HG03060 (cell line): ENCODE measurements at regions not wholly inside any gene's neighbourhood (a gene's known extent, or its start where the extent isn't known, plus 50 kb on each side); places are given as distances from the start of the nearest gene placed in this dataset.

Source experiments
- ATAC-seq: cut with Tn5 transposase; IDR thresholded peaks from one replicate; pipeline ENCODE4 v1.9.1; 2021; ENCODE audit warnings: low read depth, moderate number of reproducible peaks; ENCODE audit not compliant: unreplicated experiment

DNA sequence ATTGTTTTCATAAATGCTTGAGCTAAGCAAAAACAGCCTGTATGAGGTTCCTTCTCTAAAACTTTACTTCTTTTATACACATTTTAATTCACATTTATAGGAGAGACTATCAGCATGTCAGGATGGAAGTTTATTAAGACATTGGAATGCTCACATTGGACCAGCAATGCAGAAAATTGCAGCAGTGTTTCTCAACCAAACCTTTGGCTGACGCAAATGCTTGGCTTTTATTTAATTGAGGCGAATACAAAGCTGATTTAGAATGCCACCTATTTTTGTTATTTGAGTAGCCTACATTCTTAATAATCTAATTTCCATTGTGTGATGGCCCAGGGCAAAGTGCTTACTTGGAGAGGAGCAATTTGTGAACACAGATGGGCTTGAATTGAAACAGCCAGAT, 283.2 kb downstream of the ARL4A start:
- ATAC-seq = no peak

DNA sequence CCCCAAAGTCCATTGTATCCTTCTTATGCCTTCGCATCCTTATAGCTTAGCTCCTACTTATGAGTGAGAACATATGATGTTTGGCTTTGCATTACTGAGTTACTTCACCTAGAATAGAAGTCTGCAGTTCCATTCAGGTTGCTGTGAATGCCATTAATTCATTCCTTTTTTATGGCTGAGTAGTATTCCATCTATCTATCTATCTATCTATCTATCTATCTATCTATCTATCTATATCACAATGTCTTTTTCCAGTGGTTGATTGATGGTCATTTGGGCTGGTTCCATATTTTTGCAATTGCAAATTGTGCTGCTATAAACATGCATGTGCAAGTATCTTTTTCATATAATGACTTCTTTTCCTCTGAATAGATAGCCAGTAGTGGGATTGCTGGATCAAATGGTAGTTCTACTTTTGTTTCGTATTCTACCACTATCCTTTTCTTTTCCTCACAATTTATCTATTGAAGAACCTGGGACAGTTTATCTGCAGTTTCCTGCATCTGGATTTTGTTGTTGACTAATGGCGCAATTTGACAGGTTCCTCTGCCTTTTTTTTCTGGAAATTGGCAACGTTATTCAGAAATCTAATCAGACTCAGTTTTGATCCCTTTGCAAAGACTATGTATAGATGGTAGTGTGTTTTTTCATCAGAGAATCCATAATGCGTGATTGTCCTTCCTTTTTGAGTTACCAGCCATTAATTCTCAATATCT, 287.2 kb downstream of the ARL4A start:
- ATAC-seq = no peak

DNA sequence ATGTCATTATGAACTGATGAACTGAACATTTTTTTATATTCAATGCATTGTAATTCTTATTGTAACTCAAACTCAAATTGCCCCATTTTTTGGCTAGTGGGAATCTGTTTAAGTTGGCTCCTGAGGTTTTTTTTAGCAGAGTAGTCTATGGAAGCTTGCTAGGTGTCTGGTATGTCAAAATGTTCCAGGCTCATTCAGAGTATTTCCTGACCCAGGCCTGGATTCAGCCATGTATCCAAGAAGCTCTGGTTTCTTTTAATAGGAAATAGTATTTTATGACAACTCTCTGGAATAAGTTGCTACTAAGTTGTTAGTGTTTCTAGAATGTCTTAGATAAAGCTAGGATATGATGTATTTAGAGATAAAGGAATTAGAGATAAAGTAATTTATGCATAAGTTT, 288.0 kb downstream of the ARL4A start:
- no peak for ATAC-seq

DNA sequence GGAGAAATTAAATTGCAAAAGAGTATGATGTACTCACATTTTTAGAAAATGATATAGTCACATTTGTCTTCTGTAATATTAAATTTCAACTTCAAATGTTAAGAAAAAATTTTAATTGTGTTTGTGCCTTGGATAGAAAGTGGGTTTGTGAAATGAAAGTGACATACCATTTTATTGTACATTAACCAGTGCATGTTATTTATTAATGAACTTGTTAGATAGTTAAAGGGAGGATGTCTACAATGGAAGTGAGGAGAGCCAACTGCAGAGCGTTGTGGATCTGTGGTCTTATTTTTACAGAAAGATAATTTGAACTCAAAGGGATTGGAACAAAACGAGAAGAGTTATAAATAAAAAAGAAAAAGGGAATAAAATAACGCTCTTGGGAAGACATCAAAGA, 291.7 kb downstream of the ARL4A start:
- ATAC-seq = no peak

DNA sequence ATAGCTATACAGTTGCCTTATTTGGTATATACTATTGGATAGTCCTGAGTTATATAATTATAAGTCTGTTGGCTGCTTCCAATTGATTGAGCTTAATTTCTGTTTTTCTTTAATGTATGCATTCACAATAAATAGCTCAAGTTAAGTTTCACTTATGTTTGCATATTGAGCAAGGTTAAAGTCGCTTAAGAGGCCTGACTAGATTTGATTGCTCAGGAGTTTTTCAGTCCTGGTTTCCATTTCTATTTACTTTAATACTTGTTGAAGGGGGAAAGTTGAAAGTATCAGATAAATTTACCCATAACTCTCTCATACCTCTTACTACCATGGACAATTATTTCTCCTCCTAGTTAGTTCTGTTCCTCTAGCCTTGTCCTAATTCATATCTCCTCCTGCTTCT, 294.7 kb downstream of the ARL4A start:
- ATAC-seq = no peak

DNA sequence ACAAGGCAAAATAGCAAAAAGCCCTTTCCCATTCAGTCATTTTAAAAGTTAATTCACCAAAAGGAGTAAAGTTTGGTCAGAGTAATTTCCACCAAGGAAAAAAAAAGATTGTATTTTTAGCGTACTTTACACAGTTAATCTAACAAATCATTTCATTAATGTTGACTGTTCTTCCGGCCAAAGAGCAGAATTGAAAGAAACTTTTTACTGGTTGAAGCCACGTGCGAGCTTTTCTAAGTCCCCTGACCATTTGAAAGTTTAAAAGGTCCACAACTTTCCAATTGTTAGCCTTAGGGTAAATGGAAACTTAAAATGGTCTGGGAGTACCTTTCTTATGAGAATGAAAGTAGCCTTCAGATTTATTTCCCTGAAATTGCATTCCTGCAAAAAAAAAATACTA, 296.7 kb downstream of the ARL4A start:
- no peak for ATAC-seq

DNA sequence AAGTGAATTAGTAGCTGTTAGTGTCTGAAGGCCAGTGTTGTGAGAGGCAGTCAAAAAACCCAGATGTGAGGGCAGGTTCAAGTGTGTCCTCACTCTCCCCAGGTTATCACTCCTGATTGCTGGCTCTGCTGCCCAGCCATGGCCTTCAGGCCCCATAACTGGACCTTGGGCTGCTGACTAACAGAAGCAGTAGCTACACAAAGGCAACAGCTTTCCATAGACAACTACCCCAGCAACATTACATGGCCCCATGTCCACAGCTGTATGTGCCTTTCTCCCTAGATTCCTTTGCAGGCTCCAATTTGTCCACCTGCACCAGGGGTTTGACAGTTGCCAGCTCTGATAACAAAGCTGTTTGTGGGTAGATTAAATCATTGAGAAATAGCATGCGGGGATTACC, 297.8 kb downstream of the ARL4A start:
- ATAC-seq = no peak

DNA sequence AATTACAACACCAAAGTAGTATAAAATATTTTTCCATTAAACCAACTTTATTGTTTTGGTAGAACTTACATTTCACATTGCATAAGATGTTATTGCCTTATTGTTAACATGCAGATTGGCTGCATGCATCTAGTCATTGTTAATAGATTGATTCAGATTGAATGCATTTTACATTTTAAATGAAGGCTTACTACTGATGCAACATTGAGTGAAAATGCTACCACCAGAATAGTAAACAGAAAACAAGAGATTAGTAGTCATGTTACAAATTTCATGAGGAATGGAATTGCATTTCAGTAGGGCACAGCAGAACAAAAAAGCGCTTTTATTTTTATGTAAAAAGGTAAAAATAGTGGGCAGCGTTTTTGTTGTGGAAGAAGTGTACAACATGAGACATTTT, 298.3 kb downstream of the ARL4A start:
- no peak for ATAC-seq

DNA sequence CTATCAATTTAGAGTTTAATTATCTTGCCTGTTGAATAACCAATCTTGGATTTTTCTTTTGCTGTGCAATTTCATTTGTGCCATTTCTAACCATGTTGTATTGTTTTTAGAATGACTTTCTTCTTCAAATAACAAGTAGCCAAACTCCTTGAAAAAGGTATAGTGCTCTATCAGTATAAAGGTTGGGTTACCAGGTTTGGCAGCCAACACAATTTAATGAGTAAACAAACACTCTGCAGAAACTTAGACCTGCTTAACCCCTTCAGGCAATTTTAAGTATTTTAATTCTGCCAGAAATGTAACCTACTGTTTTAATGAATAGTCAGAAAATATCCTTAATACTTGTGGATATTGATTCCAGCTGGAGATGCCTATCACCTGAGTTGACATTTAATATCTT, 299.8 kb downstream of the ARL4A start:
- no peak for ATAC-seq

DNA sequence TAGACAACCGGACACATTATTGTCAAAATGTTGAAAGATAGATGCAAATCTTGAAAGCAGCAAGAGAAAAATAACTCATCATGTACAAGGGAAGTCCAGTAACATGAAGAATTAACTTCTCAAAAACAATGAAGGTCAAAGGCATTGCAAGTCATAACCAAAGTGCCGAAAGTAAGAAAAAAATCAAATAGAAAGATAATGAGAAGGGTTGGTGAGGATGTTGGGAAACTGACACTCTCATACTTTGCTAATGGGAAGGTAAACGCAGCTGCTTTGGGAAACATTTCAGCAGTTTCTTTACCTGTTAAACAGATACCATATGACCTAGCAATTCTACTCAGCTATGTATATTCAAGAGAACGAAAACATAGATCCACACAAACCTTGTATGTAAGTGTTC, 303.0 kb downstream of the ARL4A start:
- ATAC-seq = no peak

DNA sequence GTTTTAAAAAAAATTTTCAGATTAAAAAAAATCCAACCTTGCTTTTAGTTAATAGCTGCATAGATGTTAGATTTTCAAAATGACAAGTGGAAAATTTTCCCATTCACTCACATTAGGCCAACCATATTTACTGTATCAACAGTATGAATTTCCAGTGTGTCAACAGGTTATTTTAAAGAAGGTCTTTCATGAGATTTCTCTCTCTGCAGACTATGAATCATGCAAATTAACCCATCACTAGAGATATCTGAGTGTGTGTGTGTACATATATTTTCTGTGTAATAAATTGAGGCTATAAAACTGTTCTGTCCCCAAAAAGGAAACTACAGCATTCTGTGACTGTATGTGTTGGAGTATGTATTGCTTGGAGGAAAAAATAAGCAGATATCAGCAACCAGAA, 305.6 kb downstream of the ARL4A start:
- no peak for ATAC-seq

DNA sequence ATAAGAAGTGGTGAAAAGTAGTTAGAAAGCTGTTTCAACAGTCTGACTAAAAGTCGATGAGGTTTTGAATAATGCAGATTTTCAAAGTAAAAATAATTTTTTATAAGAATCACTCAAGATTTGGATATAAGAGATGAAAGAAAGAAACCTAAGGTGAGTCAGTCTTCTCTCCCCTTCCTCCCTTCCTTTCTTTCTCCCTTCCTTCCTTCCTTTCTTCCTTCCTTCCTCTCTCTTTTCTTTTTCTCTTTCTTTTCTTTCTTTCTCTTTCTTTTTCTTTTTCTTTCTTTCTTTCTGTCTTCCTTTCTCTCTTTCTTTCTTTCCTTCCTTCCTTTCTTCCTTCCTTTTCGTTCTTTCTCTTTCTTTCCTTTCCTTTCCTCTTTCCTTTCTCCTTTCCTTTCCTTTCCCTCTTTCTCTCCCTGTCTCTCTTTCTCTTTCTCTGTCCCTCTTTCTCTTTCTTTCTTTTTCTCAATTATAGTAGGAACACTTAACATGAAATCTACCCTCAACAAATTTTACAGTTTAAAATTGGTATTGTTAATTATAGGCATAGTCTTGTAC, 308.6 kb downstream of the ARL4A start:
- no peak for ATAC-seq

DNA sequence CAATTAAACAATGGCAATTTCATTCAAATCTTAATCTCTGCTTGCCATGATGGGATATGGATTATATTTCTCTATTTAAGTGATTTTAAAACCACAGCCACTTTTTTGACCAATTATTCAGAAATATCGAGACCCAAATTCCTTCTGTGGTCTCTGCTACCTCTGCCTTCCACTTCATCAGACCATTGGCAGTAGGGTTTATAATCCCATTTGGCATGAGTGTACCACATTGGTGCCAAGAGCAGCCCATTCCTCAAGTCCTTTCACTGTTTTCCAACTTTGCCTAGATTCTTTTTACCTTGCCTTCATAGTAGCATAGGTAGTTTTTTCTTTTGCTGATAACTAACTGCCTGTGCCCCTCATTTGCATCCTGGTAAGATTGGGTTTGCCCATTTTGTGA, 319.9 kb downstream of the ARL4A start:
- no peak for ATAC-seq

DNA sequence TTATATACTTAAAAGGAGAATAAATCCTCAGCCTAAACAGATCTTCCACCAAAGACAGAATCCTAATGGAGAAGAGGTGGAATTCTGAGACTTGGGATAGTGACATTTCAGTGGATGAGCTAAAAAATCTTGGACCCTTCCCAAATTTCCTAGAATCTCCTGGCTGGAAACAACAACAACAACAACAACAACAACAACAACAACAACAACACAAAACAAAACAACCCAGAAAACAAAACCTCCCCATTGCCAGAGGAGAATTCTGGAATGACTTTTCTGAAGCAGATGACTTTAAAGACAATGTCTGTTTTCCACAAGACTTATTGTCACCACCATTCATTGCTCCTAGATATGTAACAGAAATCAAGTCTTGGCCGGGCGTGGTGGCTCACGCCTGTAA, 322.1 kb downstream of the ARL4A start:
- ATAC-seq = no peak

DNA sequence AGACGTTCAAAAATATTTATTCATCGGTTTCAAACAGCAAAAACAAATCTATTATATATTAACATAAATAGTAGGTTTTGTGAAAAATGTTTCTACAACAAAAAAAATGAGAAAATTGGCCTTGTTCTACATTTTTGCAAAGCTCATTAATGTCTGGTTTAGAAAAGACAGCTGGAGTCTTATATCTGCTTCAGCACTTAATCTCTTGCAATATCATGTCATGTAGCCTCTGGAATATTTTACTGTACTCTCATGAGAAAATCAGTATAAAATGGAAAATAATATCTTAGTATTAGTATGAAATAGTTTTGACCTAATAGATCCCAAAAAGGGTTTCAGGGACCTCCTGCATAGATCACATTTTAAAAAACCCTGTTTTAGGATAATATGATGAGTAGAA, 326.6 kb downstream of the ARL4A start:
- ATAC-seq = no peak

DNA sequence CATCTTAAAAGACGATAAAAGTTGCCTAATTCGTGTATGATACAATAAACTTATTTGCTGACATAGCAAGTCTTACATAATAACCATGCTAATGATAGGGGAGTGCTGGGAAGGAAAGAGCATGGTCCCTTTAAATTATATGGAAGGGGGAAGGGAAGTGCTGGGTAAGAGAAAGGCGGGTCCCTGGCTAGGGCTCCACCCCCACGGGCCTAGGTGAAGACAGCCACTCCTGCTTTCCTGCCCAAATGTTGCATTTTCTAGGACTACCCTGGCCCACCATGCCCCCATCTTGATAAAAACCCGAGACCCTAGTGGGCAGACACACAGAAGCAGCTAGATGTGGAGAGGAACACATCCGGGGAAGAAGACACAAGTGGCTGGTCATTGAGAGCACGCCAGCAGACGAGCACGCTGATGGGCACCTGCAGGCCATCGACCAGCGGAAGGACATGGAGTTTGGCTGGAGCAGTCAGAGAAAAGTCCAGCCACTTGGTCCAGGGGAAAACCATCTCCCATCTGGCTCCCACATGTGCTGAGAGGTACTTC, 328.7 kb downstream of the ARL4A start:
- no peak for ATAC-seq

DNA sequence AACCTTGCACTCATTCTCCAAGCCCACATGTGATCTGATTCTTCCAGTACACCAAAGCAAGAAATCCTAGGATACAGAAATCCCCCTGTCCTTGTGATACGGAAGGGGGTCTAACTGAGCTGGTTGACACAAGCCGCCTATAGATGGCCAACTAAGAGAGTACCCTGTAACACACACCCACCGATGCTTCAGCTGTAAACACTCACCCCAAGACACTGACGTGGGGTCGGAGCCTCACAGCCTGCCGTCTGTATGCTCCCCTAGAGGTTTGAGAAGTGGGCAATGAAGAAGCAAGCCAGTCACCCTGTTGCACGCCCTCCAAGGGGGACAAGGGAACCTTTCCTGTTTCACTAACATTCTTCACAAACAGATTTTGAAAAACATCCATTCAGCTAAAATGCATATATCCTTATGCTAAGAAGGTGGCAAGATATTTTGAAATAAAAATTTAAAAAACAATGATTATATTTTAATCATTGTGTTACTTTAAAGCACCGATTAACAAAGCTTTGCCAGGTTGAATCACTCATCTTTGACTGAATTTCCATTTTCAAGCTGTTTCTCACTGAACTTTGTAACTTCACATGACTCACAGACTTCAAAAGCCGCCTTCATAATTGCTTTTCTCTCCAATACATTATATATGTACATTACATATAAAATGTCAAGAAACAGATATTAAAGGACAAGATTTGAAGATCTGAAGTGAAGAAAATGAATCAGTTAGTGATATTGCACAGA, 329.3 kb downstream of the ARL4A start:
- no peak for ATAC-seq

DNA sequence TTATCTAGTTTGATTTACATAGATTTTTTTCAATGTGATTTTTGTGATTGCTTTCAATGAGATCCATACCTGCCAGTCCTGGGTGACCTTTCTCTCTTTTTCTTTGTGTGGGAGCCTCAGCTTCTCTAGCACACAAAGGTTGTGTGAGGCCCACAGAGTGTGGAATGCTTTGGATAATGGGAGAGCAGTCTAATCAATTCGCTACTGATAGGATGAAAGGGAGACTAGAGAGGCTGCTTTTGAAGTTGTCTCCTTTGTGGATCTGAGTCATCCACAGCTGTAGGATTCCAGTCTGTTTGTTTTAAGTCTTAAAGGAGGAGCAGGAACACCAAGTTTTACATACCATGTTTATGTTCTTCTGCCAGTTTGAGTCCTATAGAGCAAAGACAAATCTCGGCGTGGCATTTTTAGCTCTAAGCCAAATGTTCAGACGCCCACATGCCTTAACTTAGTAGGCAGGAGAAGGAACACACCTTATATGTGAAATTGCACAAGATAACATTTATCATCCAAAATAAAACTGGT, 330.0 kb downstream of the ARL4A start:
- no peak for ATAC-seq

DNA sequence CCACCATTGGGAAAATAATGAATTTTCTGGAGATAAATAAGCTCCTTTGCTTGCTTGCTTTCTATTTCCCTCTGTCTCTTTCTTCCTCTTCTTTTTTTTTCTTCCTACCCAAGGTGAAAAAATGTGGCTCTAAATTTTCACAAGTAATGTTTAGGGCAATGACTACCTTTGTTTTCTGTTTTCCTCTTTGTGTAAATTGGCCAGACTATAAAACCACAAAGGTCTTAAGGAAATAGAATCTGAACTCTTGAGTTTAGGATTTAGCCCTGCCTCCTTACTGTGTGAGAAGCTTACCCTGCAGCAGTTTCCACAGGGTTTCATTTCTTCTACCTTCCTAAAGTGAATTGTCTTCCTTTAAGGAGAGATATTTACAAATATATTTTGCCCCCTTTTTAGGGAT, 330.4 kb downstream of the ARL4A start:
- no peak for ATAC-seq

DNA sequence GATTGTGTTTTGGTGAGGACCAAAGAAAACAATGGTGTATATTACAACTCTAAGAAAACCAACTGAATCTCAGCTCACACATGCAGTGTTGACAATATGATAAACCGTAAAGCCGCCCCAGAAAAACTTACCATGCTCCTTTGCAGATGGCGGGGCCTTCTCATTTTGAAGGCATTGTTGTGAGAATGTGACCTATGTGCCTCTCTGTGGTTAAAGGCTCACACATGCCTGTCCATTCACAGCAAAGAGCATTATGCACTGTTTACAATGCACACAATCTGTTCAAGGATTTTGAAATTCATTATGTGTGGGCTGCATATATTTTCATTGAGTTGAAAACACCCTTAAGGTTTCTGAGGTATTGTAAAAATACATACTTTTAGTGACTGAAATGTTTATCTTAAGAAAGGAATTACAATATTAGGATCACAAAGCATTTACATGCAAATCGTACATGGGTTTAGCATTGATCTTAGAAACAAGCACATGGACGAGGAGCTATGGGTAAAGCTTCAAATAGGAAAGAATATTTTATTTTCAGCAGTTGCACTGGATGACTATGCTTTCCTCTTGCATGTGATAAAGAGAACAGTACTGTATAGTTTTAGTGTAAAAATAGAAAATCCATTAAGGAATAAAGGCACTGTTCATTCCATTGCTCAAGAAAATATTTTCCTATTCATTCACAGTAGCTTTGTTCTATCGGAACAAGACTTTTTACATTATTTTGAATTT, 334.3 kb downstream of the ARL4A start:
- ATAC-seq = no peak

DNA sequence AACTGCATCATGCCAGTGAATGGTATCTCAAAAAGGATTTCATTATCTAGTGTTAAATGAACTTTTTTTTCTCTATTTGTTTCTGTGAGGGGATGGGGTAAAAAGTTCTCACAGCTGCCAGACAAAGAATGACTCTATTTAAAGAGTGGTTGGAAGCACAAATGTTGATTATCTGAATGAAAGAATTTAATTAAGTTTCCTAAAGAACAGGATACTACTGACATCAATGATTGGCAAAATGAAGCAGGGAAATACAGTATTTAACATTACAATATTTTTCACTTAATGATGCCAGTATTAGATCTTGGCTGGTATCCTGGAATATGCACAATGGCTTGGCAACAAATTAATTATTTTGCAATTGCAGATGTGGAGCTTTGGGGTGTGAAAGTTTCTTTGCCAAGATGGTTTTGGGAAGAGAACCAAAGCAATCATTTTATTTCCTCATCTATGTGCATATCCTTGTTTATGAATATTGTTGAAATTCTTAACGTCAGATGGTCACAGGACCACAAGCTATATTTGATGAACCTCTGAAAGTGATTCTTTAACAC, 336.8 kb downstream of the ARL4A start:
- ATAC-seq = no peak
